ENCODE measurements at regions not wholly inside any gene's neighbourhood (a gene's known extent, or its start where the extent isn't known, plus 50 kb on each side); places are given as distances from the start of the nearest gene placed in this dataset.

- no peak overlapping the region for H3K4me3 ChIP-seq (ENCODE audit: low read depth, low read length)
- TF ChIP-seq CTCF (IDR thresholded peaks at IDR 0.05; ENCODE audit: low read depth, low read length), result no peak
Measured at GRCh38 chr5:74240783-74241750, 399.5 kb downstream of the ENC1 start.

GRCh38 chr5:74239261-74239660 lies 401.3 kb downstream of the ENC1 start:
- H3K4me3 ChIP-seq (ENCODE audit: low read depth, low read length), result no peak overlapping the region
- TF ChIP-seq CTCF (IDR thresholded peaks at IDR 0.05; ENCODE audit: low read depth, low read length), result no peak

DNA sequence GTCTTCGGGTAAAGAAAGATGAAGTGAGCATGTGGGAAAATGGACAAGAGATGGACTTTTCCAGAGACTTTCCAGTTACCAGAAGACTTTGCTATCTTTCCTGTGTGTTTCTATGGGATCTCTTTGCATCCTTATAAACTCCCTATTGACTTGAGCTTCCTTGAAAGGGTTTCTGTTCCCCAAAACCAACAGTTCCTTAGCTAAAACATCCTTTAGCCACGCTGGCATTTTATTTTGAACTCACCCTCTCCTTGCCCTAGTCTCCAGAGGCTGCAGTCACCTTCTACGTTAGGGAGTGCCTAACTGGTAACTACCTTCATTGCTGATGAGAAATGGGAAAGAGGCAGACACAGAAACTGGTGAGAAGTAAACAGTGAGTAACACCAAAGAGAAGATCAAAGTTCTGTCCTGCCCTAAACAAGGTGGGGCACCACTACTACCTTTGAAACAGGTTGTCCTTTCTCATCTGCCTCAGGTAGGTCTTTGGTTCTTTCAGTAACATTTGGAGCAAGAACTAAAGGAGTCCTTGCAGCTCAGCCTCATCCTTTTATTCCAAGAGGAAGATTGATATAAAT lies 402.9 kb downstream of the ENC1 start:
- no peak overlapping the region for H3K4me3 ChIP-seq (ENCODE audit: low read depth, low read length)
- no peak for TF ChIP-seq CTCF (IDR thresholded peaks at IDR 0.05; ENCODE audit: low read depth, low read length)

DNA sequence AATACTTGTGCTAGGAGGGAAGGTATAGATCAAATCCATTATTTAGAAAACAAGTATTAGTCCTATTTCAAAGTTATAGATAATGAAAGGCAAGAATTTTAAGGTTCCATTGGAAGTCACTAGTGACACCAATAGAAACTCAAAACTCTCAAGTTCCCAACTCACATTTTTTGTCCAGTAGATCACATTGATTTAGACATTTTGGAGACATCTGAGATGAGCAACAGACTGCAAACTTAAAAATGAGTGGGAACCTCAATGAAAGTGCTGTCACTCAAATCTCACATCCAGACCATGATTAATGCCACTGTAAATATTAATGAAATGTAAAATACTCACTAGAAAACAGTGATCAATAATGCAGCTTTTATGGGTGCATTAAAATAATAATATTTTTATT lies 405.0 kb downstream of the ENC1 start:
- TF ChIP-seq CTCF (IDR thresholded peaks at IDR 0.05; ENCODE audit: low read depth, low read length), result no peak

DNA sequence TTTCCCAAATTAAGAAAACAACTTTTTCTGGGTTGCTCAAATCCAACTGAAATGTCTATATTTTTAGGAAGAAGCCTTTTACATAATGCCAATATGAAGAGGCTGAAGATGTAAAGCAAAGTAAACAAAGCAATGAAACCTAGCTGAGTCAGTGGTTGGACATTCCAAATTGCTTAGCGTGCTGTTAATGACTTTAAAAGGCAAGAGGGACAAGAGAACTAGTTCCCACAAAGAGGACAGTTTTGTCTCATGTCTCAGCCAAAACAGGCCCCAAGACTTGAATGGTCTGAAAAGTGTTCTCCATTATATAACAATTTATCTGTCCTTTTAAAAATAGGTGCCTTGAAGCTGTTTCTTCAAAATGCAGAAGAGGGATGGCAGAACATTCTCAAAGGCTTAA lies 407.0 kb downstream of the ENC1 start:
- TF ChIP-seq CTCF (IDR thresholded peaks at IDR 0.05; ENCODE audit: low read depth, low read length), result no peak
- H3K4me3 ChIP-seq (ENCODE audit: low read depth, low read length), result no peak overlapping the region

More for the DNA sequence above, 405.0 kb downstream of the ENC1 start:
- no peak overlapping the region for H3K4me3 ChIP-seq (ENCODE audit: low read depth, low read length)

DNA sequence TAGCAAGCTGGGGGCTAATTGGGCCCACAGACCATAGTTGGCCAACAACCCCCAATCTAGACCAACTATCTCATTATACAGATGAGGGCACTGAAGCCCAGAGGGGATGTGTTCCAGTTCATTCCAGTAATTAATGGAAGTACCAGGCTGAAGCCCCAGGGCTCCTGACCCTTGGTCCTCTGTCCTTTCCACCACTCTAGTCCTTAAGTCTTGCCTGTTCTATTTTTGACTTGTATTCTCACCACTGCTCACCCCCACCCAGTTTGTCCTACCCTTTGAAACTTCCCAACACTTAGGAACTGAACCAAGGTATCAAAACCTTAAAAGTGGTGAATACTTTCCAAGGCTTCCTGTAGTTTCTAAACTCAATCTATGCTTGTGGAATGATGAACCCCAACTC lies 407.4 kb downstream of the ENC1 start:
- H3K4me3 ChIP-seq (ENCODE audit: low read depth, low read length), result no peak overlapping the region
- TF ChIP-seq CTCF (IDR thresholded peaks at IDR 0.05; ENCODE audit: low read depth, low read length), result no peak

DNA sequence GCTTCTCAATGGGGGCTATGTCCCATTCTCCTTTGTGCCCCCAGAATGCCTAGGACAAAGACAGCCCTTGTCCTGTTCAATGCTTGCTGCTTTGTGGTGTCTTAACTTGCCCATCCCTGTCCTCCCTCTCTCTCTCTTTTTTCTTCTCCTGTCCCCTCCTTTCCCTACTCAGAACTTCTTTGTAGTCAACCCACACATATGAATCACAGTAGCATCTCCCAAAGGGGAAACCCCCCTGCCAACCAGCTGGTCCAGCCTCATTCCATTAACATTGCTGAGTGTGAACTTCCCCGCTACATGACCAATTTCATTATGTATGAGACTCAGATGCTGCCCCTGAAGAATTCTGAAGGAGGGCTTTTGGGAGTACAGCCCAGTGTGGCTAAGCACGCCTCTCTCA lies 408.3 kb downstream of the ENC1 start:
- TF ChIP-seq CTCF (IDR thresholded peaks at IDR 0.05; ENCODE audit: low read depth, low read length), result no peak
- H3K4me3 ChIP-seq (ENCODE audit: low read depth, low read length), result no peak overlapping the region

All from WI38 (cell line).